ENCODE measurements at regions not wholly inside any gene's neighbourhood (a gene's known extent, or its start where the extent isn't known, plus 50 kb on each side); places are given as distances from the start of the nearest gene placed in this dataset.

GRCh38 chr7:68440866-68441265, 1157.4 kb upstream of the AUTS2 start:
- Mint-ChIP-seq H3K4me1 (no peaks in the 10 kb centered on the region), H3K27me3 (ENCODE audit: insufficient read depth, low read depth, poor library complexity) (no peaks in the 10 kb centered on the region), H3K4me3 (no peak overlapping the region), H3K27ac (no peak overlapping the region), H3K36me3 (ENCODE audit: low read depth) (peaks cover 41% of the 10 kb centered on the region), H3K9me3 (peaks cover 87% of the 10 kb centered on the region)
- no peaks in the 10 kb centered on the region for H4K20me1 ChIP-seq (replicated peaks; ENCODE audit: insufficient read depth)
- H3F3A ChIP-seq (replicated peaks; ENCODE audit: low read depth) = no peaks in the 10 kb centered on the region
- 0 out of 2 replicates have a peak, but pooled peaks cover 4% of the 10 kb centered on the region for H3K36me3 ChIP-seq (ENCODE audit: insufficient read depth)
- ATAC-seq (no peak), DNase-seq (ENCODE audit: low spot score) (no peak)
- H3K4me3 ChIP-seq = no peak overlapping the region
- H3K27me3 ChIP-seq (ENCODE audit: insufficient read depth) = no peaks in the 10 kb centered on the region
- no peak overlapping the region for H3K4me2 ChIP-seq
- no peak overlapping the region for H3K27ac ChIP-seq (ENCODE audit: low read depth)
- no peaks in the 10 kb centered on the region for H3K79me2 ChIP-seq (replicated peaks; ENCODE audit: insufficient read depth)
- H2AFZ ChIP-seq = no peak overlapping the region
- no peaks in the 10 kb centered on the region for H3K4me1 ChIP-seq (ENCODE audit: insufficient read depth)
- H3K9me2 ChIP-seq (ENCODE audit: insufficient read depth) = no peaks in the 10 kb centered on the region
- TF ChIP-seq EZH2phosphoT487 (IDR thresholded peaks at IDR 0.05; ENCODE audit: unreplicated experiment) = no peak
- no peak for TF ChIP-seq CTCF (conservative IDR thresholded peaks at IDR 0.05; ENCODE audit: low read depth in 2 of 2)
- TF ChIP-seq EZH2 (IDR thresholded peaks at IDR 0.05; ENCODE audit: low read depth, unreplicated experiment) = no peak
- no peak for TF ChIP-seq ZNF114 (CRISPR knock-in tag; IDR thresholded peaks at IDR 0.05)
- TF ChIP-seq, protein P1, sequence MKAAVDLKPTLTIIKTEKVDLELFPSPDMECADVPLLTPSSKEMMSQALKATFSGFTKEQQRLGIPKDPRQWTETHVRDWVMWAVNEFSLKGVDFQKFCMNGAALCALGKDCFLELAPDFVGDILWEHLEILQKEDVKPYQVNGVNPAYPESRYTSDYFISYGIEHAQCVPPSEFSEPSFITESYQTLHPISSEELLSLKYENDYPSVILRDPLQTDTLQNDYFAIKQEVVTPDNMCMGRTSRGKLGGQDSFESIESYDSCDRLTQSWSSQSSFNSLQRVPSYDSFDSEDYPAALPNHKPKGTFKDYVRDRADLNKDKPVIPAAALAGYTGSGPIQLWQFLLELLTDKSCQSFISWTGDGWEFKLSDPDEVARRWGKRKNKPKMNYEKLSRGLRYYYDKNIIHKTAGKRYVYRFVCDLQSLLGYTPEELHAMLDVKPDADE (IDR thresholded peaks at IDR 0.05) = no peak

DNA sequence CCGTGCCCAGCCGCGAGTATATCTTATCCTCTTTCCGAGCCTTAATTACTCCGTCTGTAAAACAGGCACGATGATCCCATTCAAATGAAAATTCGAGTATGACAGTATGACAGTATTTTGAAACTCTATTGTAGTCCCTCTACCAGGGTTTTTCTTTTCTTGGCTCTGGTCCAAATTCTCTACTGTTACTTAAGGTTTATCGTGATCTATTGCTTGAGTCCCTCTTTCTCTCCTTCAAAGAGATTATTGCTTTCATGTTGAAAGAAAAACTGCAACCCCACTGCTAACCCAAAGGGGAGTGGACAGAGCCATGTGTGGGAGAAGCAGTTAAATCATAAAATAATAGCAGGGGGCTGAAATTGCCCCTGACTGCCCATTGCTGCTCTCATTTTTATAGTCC, 1156.6 kb upstream of the AUTS2 start:
- Histone ChIP-seq H3K4me1 (ENCODE audit: insufficient read depth) (no peaks in the 10 kb centered on the region), H3K27me3 (ENCODE audit: insufficient read depth) (no peaks in the 10 kb centered on the region), H2AFZ (no peak overlapping the region), H3K4me3 (no peak overlapping the region), H3K4me2 (no peak overlapping the region), H3F3A (replicated peaks; ENCODE audit: low read depth) (no peaks in the 10 kb centered on the region), H3K27ac (ENCODE audit: low read depth) (no peak overlapping the region), H3K36me3 (ENCODE audit: insufficient read depth) (0 out of 2 replicates have a peak, but pooled peaks cover 4% of the 10 kb centered on the region), H3K9me2 (ENCODE audit: insufficient read depth) (no peaks in the 10 kb centered on the region), H3K79me2 (replicated peaks; ENCODE audit: insufficient read depth) (no peaks in the 10 kb centered on the region), H4K20me1 (replicated peaks; ENCODE audit: insufficient read depth) (no peaks in the 10 kb centered on the region)
- ATAC-seq = no peak
- H3K36me3 Mint-ChIP-seq (ENCODE audit: low read depth) = peaks cover 46% of the 10 kb centered on the region
- no peak overlapping the region for H3K27ac Mint-ChIP-seq
- DNase-seq (ENCODE audit: low spot score) = no peak
- H3K4me1 Mint-ChIP-seq = no peaks in the 10 kb centered on the region
- no peak overlapping the region for H3K4me3 Mint-ChIP-seq
- H3K27me3 Mint-ChIP-seq (ENCODE audit: insufficient read depth, low read depth, poor library complexity) = no peaks in the 10 kb centered on the region
- H3K9me3 Mint-ChIP-seq = peaks cover 87% of the 10 kb centered on the region
- TF ChIP-seq ZNF462 (CRISPR knock-in tag; IDR thresholded peaks at IDR 0.05) (no peak), NANOG (IDR thresholded peaks at IDR 0.05; ENCODE audit: borderline replicate concordance) (no peak), ZNF114 (CRISPR knock-in tag; IDR thresholded peaks at IDR 0.05) (no peak), POLR2AphosphoS5 (IDR thresholded peaks at IDR 0.05; ENCODE audit: low read depth) (no peak), CREB1 (CRISPR knock-in tag; IDR thresholded peaks at IDR 0.05; ENCODE audit: low read depth) (no peak)
- TF ChIP-seq, protein P2, sequence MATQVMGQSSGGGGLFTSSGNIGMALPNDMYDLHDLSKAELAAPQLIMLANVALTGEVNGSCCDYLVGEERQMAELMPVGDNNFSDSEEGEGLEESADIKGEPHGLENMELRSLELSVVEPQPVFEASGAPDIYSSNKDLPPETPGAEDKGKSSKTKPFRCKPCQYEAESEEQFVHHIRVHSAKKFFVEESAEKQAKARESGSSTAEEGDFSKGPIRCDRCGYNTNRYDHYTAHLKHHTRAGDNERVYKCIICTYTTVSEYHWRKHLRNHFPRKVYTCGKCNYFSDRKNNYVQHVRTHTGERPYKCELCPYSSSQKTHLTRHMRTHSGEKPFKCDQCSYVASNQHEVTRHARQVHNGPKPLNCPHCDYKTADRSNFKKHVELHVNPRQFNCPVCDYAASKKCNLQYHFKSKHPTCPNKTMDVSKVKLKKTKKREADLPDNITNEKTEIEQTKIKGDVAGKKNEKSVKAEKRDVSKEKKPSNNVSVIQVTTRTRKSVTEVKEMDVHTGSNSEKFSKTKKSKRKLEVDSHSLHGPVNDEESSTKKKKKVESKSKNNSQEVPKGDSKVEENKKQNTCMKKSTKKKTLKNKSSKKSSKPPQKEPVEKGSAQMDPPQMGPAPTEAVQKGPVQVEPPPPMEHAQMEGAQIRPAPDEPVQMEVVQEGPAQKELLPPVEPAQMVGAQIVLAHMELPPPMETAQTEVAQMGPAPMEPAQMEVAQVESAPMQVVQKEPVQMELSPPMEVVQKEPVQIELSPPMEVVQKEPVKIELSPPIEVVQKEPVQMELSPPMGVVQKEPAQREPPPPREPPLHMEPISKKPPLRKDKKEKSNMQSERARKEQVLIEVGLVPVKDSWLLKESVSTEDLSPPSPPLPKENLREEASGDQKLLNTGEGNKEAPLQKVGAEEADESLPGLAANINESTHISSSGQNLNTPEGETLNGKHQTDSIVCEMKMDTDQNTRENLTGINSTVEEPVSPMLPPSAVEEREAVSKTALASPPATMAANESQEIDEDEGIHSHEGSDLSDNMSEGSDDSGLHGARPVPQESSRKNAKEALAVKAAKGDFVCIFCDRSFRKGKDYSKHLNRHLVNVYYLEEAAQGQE (IDR thresholded peaks at IDR 0.05; ENCODE audit: unreplicated experiment) = no peak
